Activated T-helper 2 cell treated with anti-CD3 and anti-CD28 coated beads, Interferon-gamma antibody, Interleukin-2, Interleukin-4, amounts not matched to agents 10 μg/mL and 5 μg/mL and 100 μg/mL, durations not matched to agents 14 hours and 24 hours and 36 hours (primary cell): ENCODE measurements at regions not wholly inside any gene's neighbourhood (a gene's known extent, or its start where the extent isn't known, plus 50 kb on each side); places are given as distances from the start of the nearest gene placed in this dataset.
"Not testable (repeated sequence)": the region's sequence is repeated elsewhere in the genome, so short reads cannot be mapped to it uniquely, and the experiment has no call there.

ENCODE experiments used
- DNase-seq: peaks from one replicate; pipeline ENCODE4 v3.0.0; 2021; ENCODE audit warnings: low spot score
- H3K27ac Mint-ChIP-seq: one replicate; pipeline ENCODE4 v1.8.0; 2021; ENCODE audit warnings: mixed read lengths
- H3K27me3 Mint-ChIP-seq: one replicate; pipeline ENCODE4 v1.8.0; 2021; ENCODE audit warnings: low read depth, mixed read lengths
- H3K36me3 Mint-ChIP-seq: one replicate; pipeline ENCODE4 v1.8.0; 2021; ENCODE audit warnings: low read depth, mixed read lengths
- H3K4me1 Mint-ChIP-seq: one replicate; pipeline ENCODE4 v1.8.0; 2021; ENCODE audit warnings: low read depth, mixed read lengths
- H3K4me3 Mint-ChIP-seq: one replicate; pipeline ENCODE4 v1.8.0; 2021; ENCODE audit warnings: low read depth, mild to moderate bottlenecking, moderate library complexity, mixed read lengths
- H3K9me3 Mint-ChIP-seq: one replicate; pipeline ENCODE4 v1.8.0; 2021; ENCODE audit warnings: mixed read lengths
- intact Hi-C: fragments of 100-400 bp; cut with micrococcal nuclease; formaldehyde crosslinking; loops from one replicate; pipeline ENCODE4 v1.15.1; 2023

- no peaks in the 10 kb centered on the region for H3K27me3 Mint-ChIP-seq
- H3K27ac Mint-ChIP-seq: no peak overlapping the region
- no peaks in the 10 kb centered on the region for H3K9me3 Mint-ChIP-seq
- no peak overlapping the region for H3K4me3 Mint-ChIP-seq
- intact Hi-C loops: no loop called here
- peaks cover 17% of the 10 kb centered on the region for H3K36me3 Mint-ChIP-seq
- peaks cover 59% of the 10 kb centered on the region for H3K4me1 Mint-ChIP-seq
- DNase-seq: no peak
Measured at GRCh38 chr9:110129425-110129824, 78.5 kb downstream of the C9orf152 start.

GRCh38 chr9:110130211-110130610, 77.7 kb downstream of the C9orf152 start:
- intact Hi-C loops: no loop called here
- no peak overlapping the region for H3K27ac Mint-ChIP-seq
- H3K4me3 Mint-ChIP-seq: no peak overlapping the region
- H3K36me3 Mint-ChIP-seq: peaks cover 17% of the 10 kb centered on the region
- no peak for DNase-seq
- peaks cover 54% of the 10 kb centered on the region for H3K4me1 Mint-ChIP-seq
- no peaks in the 10 kb centered on the region for H3K27me3 Mint-ChIP-seq
- H3K9me3 Mint-ChIP-seq: no peaks in the 10 kb centered on the region

DNA sequence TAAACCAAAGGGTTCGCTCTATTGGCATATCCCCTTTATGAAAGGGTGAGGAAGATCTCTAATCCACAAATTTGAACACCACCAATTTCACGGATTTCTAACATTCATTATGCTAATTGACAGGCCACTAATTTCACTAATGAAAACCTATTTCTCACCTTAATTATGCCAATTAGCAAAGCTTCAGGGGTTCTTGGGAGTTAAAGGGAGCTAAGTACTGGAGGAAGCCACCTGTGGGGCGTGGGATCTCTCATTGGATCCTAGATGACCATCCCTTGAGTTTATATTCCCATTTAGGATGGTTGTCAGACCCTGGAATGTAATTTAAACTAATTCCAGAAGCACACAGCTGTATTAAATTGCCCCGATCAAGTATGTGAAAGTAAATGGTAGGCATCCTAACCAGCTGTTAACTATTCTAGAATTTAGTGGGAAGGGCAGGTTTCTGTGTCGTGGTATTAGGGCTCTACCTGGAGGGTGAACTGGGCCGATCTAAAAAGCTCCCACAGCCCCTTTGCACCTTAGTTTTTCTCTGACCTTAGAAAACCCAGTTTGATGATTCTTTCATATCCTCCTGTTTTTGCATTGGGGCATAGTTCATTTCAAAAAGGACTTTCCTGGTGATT, 77.1 kb downstream of the C9orf152 start:
- no peaks in the 10 kb centered on the region for H3K9me3 Mint-ChIP-seq
- intact Hi-C loops: no loop called here

GRCh38 chr9:110131499-110131898, 76.5 kb downstream of the C9orf152 start:
- peaks cover 43% of the 10 kb centered on the region for H3K4me1 Mint-ChIP-seq
- H3K9me3 Mint-ChIP-seq: no peaks in the 10 kb centered on the region
- intact Hi-C loops: no loop called here
- peak overlapping the region; percentile 55 for H3K27ac Mint-ChIP-seq
- no peaks in the 10 kb centered on the region for H3K27me3 Mint-ChIP-seq
- H3K36me3 Mint-ChIP-seq: peaks cover 26% of the 10 kb centered on the region
- no peak overlapping the region for H3K4me3 Mint-ChIP-seq
- DNase-seq: no peak

More for the DNA sequence above, 77.1 kb downstream of the C9orf152 start:
- no peak overlapping the region for H3K27ac Mint-ChIP-seq
- H3K27me3 Mint-ChIP-seq: no peaks in the 10 kb centered on the region
- H3K4me3 Mint-ChIP-seq: no peak overlapping the region
- peaks cover 20% of the 10 kb centered on the region for H3K36me3 Mint-ChIP-seq
- DNase-seq: no peak
- peaks cover 49% of the 10 kb centered on the region for H3K4me1 Mint-ChIP-seq

- peaks cover 38% of the 10 kb centered on the region for H3K4me1 Mint-ChIP-seq
- H3K9me3 Mint-ChIP-seq, intact Hi-C loops, DNase-seq, H3K27ac Mint-ChIP-seq, H3K27me3 Mint-ChIP-seq, H3K4me3 Mint-ChIP-seq: not testable (repeated sequence)
- H3K36me3 Mint-ChIP-seq: peaks cover 36% of the 10 kb centered on the region
Measured at GRCh38 chr9:110132531-110132930, 75.4 kb downstream of the C9orf152 start.

DNA sequence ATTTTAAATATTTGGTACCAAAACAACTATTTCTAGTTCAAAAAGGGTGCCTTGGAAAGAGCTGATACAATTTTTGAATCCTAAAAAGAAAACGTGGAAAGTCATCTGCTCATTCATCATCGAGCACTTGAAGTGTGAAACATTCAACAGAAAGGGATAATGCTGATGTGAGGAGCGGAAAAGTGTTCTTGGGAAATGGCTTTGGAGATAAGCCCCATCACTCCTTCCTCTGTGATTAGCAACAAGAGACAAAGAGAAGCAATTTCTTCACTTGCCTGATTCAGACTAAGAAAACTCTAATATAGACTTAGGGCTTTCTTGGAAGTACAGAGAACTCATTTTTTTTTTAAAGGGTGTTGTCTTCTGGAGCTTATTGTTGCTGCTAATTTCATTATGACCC, 74.9 kb downstream of the C9orf152 start:
- no peak overlapping the region for H3K27ac Mint-ChIP-seq
- H3K9me3 Mint-ChIP-seq: no peaks in the 10 kb centered on the region
- H3K36me3 Mint-ChIP-seq: peaks cover 37% of the 10 kb centered on the region
- no peak overlapping the region for H3K4me3 Mint-ChIP-seq
- no peak for DNase-seq
- intact Hi-C loops: no loop called here
- no peaks in the 10 kb centered on the region for H3K27me3 Mint-ChIP-seq
- H3K4me1 Mint-ChIP-seq: peaks cover 38% of the 10 kb centered on the region

GRCh38 chr9:110133608-110134210, 74.2 kb downstream of the C9orf152 start:
- peaks cover 42% of the 10 kb centered on the region for H3K36me3 Mint-ChIP-seq
- H3K4me3 Mint-ChIP-seq: no peak overlapping the region
- peak overlapping the region; percentile 11 for H3K27ac Mint-ChIP-seq
- peaks cover 33% of the 10 kb centered on the region for H3K4me1 Mint-ChIP-seq
- no peak for DNase-seq
- no peaks in the 10 kb centered on the region for H3K9me3 Mint-ChIP-seq
- intact Hi-C loops: no loop called here
- H3K27me3 Mint-ChIP-seq: no peaks in the 10 kb centered on the region

- no peaks in the 10 kb centered on the region for H3K27me3 Mint-ChIP-seq
- H3K4me1 Mint-ChIP-seq: peaks cover 29% of the 10 kb centered on the region
- intact Hi-C loops: no loop called here
Measured at GRCh38 chr9:110135846-110136245, 72.1 kb downstream of the C9orf152 start.

DNA sequence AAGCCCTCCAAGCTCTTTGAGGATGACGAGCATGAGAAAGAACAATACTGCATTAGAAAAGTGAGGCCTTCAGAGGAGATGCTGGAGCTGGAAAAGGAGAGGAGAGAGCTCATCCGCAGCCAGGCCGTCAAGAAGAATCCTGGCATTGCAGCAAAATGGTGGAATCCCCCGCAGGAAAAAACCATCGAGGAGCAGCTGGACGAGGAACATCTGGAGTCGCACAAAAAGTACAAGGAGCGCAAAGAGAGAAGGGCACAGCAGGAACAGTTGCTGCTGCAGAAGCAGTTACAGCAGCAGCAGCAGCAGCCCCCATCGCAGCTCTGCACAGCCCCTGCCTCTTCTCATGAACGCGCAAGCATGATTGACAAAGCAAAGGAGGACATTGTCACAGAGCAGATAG, 71.2 kb downstream of the C9orf152 start:
- Mint-ChIP-seq H3K9me3 (no peaks in the 10 kb centered on the region), H3K27me3 (no peaks in the 10 kb centered on the region), H3K4me1 (peaks cover 29% of the 10 kb centered on the region), H3K4me3 (no peak overlapping the region), H3K36me3 (peaks cover 58% of the 10 kb centered on the region), H3K27ac (no peak overlapping the region)
- intact Hi-C loops: no loop called here
- DNase-seq: no peak

More at GRCh38 chr9:110135846-110136245, 72.1 kb downstream of the C9orf152 start:
- no peak overlapping the region for H3K4me3 Mint-ChIP-seq
- H3K9me3 Mint-ChIP-seq: no peaks in the 10 kb centered on the region
- H3K27ac Mint-ChIP-seq: no peak overlapping the region
- H3K36me3 Mint-ChIP-seq: peaks cover 55% of the 10 kb centered on the region
- no peak for DNase-seq

- intact Hi-C loops: loop anchor here (5.0 to 10.0 kb wide), 2 partner anchors 38 to 1125 kb away; partner anchors contain the start of gene CTNNAL1
- no peaks in the 10 kb centered on the region for H3K9me3 Mint-ChIP-seq
- no peaks in the 10 kb centered on the region for H3K27me3 Mint-ChIP-seq
- peaks cover 75% of the 10 kb centered on the region for H3K36me3 Mint-ChIP-seq
- no peak overlapping the region for H3K4me3 Mint-ChIP-seq
- DNase-seq: no peak
- peaks cover 51% of the 10 kb centered on the region for H3K4me1 Mint-ChIP-seq
- H3K27ac Mint-ChIP-seq: no peak overlapping the region
Measured at GRCh38 chr9:110140276-110140675, 67.7 kb downstream of the C9orf152 start.

DNA sequence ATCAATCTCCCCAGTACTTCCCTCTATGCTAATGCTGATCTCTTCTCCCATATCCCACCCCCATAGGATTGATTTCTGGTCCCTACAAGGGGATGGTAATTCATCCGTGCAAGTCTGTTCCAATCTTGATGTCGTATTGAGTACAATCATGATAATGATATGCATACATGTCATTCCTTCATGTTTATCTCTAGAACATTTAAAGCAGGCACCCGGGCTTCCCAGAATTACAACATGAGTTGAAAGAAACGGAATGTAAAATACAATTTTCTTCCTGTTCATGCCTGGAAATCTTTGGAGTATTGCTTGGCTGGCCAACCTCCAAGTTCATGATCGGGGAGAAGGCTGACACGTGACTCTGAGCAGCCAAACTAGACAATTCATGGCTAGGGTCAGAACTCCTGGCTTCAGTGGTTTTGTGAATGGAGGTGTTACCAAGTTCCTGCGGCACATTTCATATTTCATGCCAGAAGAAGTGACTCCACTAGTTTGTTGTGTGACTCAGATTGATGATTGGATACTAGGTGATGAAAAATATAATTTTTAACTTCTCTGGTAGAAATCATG, 66.6 kb downstream of the C9orf152 start:
- DNase-seq: no peak
- no peak overlapping the region for H3K4me3 Mint-ChIP-seq
- no peaks in the 10 kb centered on the region for H3K9me3 Mint-ChIP-seq
- peaks cover 73% of the 10 kb centered on the region for H3K36me3 Mint-ChIP-seq
- intact Hi-C loops: loop anchor here (5.0 to 10.0 kb wide), 2 partner anchors 39 to 1127 kb away; partner anchors contain the start of gene CTNNAL1
- H3K4me1 Mint-ChIP-seq: peaks cover 57% of the 10 kb centered on the region
- H3K27me3 Mint-ChIP-seq: no peaks in the 10 kb centered on the region
- H3K27ac Mint-ChIP-seq: peak overlapping the region; percentile 2

GRCh38 chr9:110142253-110142652, 65.7 kb downstream of the C9orf152 start:
- DNase-seq: no peak
- H3K27me3 Mint-ChIP-seq: no peaks in the 10 kb centered on the region
- H3K36me3 Mint-ChIP-seq: peaks cover 68% of the 10 kb centered on the region
- H3K4me1 Mint-ChIP-seq: peaks cover 65% of the 10 kb centered on the region
- H3K27ac Mint-ChIP-seq: peak overlapping the region; percentile 95
- intact Hi-C loops: loop anchor here (5.0 to 10.0 kb wide), 2 partner anchors 40 to 1127 kb away; partner anchors contain the start of gene CTNNAL1
- H3K4me3 Mint-ChIP-seq: peak overlapping the region; percentile 43
- no peaks in the 10 kb centered on the region for H3K9me3 Mint-ChIP-seq

DNA sequence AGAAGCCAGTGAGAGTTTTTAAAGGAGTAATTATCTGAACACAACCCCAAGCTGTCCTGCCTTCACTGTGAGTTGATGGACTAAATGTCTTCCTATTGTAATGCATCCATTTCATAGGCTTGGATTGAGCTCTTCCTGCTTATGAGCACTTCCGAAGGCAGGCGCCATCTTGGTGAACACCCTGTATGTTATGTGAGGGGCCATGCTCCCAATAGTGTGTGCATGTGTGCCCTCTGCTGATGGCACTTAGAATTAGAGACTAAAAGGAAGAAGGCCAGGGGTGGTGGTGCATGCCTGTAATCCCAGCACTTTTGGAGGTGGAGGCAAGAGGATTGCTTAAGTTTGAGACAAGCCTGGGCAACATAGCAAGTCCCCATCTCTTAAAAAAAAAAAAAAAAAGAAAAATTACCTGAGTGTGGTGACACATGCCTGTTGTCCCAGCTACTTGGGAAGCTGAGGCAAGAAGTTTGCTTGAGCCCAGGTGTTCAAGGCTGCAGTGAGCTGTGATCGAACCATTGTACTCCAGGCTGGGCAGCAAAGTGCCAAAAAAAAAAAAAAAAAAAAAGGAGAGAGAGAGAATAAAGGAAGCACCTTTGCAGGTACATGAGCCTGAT, 65.0 kb downstream of the C9orf152 start:
- H3K4me1 Mint-ChIP-seq: peaks cover 72% of the 10 kb centered on the region
- DNase-seq: no peak
- peaks cover 61% of the 10 kb centered on the region for H3K36me3 Mint-ChIP-seq
- intact Hi-C loops: loop anchor here (1.0 to 10.0 kb wide), 3 partner anchors 41 to 1128 kb away; partner anchors contain the start of gene CTNNAL1
- peak overlapping the region; percentile 43 for H3K4me3 Mint-ChIP-seq
- H3K27me3 Mint-ChIP-seq: no peaks in the 10 kb centered on the region
- no peaks in the 10 kb centered on the region for H3K9me3 Mint-ChIP-seq
- peak overlapping the region; percentile 95 for H3K27ac Mint-ChIP-seq
